ENCODE measurements at regions not wholly inside any gene's neighbourhood (a gene's known extent, or its start where the extent isn't known, plus 50 kb on each side); places are given as distances from the start of the nearest gene placed in this dataset.

DNA sequence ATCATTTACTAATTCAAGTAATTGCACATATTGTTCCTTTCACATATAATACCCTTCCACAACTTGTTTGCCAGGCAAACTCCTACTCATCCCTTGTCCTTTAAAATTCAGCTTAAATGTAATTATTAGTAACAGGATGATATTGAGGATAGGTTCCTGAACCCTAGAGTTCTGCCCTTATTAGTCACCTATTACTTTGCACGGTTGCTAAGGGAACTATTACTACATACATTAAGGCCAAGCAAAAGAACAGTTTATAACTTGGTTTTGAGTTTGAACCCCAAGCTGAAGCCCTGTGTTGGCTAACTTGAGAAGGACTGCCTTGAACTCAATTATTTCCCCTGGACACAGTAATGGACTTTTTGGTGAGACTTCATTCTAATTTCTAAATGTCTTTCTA is 529.7 kb downstream of the IGSF11 start:
- DNase-seq (ENCODE audit: low spot score), result no peak
- TF ChIP-seq, protein P1, sequence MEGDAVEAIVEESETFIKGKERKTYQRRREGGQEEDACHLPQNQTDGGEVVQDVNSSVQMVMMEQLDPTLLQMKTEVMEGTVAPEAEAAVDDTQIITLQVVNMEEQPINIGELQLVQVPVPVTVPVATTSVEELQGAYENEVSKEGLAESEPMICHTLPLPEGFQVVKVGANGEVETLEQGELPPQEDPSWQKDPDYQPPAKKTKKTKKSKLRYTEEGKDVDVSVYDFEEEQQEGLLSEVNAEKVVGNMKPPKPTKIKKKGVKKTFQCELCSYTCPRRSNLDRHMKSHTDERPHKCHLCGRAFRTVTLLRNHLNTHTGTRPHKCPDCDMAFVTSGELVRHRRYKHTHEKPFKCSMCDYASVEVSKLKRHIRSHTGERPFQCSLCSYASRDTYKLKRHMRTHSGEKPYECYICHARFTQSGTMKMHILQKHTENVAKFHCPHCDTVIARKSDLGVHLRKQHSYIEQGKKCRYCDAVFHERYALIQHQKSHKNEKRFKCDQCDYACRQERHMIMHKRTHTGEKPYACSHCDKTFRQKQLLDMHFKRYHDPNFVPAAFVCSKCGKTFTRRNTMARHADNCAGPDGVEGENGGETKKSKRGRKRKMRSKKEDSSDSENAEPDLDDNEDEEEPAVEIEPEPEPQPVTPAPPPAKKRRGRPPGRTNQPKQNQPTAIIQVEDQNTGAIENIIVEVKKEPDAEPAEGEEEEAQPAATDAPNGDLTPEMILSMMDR (IDR thresholded peaks at IDR 0.05), result no peak
- Histone ChIP-seq H3K4me3 (no peak overlapping the region), H3K27ac (no peak overlapping the region)

DNA sequence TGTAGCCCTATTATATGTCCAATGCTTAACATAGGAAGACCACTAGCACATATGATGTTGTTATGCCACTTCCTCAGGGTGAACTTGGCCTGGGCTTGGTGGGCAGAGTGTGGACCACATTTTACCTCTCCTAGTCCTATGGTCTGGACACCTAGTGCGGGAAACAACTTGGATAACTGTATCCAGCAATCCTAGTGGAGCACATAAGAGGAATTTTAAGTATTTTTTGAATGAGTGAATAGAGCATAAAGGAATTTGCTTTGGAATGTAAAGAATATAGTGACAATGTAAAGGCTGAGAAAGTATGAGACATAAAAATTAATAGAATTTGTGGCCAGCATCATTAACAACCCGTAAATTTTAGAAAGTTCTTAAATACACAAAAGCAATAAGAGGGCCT is 528.9 kb downstream of the IGSF11 start:
- no peak for DNase-seq (ENCODE audit: low spot score)
- Histone ChIP-seq H3K27ac (no peak overlapping the region), H3K4me3 (no peak overlapping the region)
- TF ChIP-seq, protein P1 (IDR thresholded peaks at IDR 0.05), result no peak

GRCh38 chr3:118511402-118511801 is 523.2 kb downstream of the IGSF11 start:
- H3K4me3 ChIP-seq, result no peak overlapping the region
- no peak for DNase-seq (ENCODE audit: low spot score)

DNA sequence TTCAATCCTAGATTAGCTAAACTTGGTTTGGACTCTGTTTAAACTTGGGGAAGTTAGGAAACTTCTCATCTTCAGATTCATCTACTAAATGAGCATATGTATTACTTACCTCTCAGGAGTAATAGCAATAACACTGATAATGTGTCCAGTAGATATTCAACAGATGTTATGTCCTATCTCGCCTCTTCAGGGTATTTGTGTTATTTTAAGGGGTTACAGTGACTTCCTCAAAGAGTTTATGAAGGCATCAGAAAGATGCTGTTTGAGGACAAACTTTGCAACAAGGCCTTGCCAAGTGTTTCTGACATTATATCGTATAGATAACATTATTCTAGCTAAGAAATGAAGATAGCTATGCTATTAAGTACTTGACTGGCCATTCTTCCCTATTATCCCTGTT is 522.3 kb downstream of the IGSF11 start:
- TF ChIP-seq, protein P1 (IDR thresholded peaks at IDR 0.05), result no peak
- no peak for DNase-seq (ENCODE audit: low spot score)
- Histone ChIP-seq H3K27ac (no peak overlapping the region), H3K4me3 (no peak overlapping the region)

More at GRCh38 chr3:118511402-118511801, 523.2 kb downstream of the IGSF11 start:
- TF ChIP-seq, protein P1 (IDR thresholded peaks at IDR 0.05), result no peak
- no peak overlapping the region for H3K27ac ChIP-seq

GRCh38 chr3:118525077-118525476 is 509.6 kb downstream of the IGSF11 start:
- TF ChIP-seq, protein P1 (IDR thresholded peaks at IDR 0.05), result no peak
- Histone ChIP-seq H3K4me3 (no peak overlapping the region), H3K27ac (no peak overlapping the region)
- DNase-seq (ENCODE audit: low spot score), result no peak

DNA sequence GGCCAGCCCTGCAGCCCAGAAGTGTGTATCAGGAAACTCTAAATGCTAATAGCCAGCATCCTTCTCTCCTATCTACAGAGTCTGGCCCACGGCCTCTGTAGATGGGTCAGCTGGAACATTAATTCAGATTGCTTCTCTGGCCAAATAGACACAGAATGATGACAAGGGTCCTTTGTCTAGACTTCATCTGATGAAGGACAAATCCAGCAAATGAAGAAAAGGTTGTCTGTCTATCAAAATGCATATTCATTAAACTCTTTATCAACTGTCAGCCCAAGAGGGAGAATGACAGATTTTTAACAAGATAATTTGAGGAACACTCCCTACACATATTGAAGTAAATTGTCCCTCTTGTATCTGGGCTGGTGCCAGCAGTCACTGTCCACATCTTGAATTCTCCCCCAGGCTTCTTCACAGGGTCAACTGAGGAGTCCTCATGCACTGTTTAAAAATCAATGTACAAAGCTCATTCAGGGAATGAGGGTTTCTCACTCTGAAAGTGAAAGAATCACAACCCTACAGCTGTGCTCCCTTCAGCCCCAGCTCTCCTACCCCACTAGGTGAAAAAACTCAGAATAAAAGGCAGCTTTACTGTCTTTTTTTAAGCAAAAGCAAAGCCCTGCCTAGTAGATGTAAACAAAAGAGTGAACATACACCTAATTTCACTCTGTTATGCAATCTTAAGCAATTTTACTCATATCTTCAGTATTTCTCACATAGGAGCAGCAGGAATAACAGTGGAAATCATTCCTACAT is 507.7 kb downstream of the IGSF11 start:
- no peak overlapping the region for H3K4me3 ChIP-seq
- TF ChIP-seq, protein P1 (IDR thresholded peaks at IDR 0.05), result no peak
- no peak overlapping the region for H3K27ac ChIP-seq
- DNase-seq (ENCODE audit: low spot score), result no peak

DNA sequence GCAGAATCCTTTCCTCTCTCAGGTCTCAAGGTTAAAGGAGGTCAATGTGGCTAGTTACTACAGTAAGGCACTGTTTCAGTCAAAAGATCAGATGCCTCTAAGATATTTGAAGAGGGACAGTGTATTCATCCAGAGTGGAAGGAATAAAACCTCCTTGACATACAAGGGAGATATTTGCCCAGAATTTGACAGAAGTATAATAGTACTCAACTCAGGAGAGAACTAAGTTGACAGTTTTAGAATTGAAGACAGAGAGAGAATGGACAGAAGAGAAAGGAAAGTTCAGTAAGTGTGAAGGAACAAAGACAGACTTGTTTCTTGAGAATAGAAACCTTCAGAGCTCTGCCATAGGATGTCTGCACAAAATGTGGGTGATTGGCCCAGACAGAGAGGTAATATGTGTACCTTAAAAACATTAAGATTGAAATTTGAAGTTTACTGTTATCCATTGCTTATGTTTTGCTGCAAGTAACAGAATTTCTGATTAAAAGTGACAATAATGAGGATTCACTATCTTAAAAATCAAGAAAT is 507.1 kb downstream of the IGSF11 start:
- no peak for DNase-seq (ENCODE audit: low spot score)
- H3K27ac ChIP-seq, result no peak overlapping the region
- H3K4me3 ChIP-seq, result no peak overlapping the region
- TF ChIP-seq, protein P1 (IDR thresholded peaks at IDR 0.05), result no peak

All from coronary artery (tissue), 2 donors.